ENCODE measurements at regions not wholly inside any gene's neighbourhood (a gene's known extent, or its start where the extent isn't known, plus 50 kb on each side); places are given as distances from the start of the nearest gene placed in this dataset.
"Not testable (repeated sequence)": the region's sequence is repeated elsewhere in the genome, so short reads cannot be mapped to it uniquely, and the experiment has no call there.

DNA sequence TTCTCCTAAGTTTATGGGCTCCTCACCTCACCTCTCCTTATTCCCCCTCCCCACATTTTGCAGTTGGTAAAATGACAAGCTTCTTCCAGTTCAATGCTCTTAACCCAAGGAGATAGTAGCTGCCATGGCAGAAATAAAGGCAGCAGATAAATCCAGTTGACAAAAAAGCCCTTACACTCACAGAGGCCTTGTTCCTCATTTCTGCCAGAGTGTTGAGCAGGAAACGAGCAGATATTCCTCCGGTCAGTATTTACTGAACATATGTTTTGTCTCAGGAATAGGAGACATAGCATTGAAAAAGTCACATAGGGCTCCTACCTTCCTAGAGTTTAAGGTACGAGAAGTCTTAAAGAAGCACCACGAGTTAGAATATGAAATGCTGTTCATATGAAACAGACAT, 493.7 kb upstream of the TNP1 start:
- no peak overlapping the region for H3K4me3 ChIP-seq
- no peak overlapping the region for H3K27ac ChIP-seq

DNA sequence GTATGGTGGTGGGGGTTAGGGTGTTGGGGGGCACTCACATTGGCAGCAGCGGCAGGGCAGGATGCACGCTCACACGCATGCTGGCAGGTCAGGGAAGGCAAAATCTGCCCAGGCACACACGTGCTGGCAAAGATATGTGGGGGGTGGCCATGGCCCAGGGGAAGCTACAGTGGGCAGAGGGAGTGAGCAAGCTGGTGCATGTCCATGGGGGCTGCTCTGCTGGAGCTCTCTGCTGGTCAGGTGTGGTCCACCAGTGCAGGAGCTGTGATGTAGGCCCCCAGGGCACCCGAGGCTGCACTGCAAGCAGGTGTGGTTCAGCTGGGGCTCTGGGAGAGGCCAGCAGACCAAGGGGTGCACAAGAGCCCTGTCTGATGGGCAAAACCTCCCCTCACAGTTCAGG, 491.5 kb upstream of the TNP1 start:
- H3K4me3 ChIP-seq: no peak overlapping the region
- no peak overlapping the region for H3K27ac ChIP-seq

DNA sequence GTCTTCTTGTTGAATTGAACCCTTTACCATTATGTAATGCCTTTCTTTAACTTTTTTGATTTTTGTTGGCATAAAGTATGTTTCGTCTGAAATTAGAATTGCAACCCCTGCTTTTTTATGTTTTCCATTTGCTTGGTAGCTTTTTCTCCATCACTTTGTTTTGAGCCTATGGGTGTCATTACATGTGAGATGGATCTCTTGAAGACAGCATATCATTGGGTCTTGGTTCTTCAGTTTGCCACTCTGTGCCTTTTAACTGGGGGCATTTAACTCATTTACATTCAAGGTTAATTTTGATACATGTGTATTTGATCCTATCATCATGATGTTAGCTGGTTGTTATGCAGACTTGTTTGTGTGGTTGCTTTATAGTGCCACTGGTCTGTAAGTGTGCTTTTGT, 489.4 kb upstream of the TNP1 start:
- Histone ChIP-seq H3K27ac (no peak overlapping the region), H3K4me3 (no peak overlapping the region)

DNA sequence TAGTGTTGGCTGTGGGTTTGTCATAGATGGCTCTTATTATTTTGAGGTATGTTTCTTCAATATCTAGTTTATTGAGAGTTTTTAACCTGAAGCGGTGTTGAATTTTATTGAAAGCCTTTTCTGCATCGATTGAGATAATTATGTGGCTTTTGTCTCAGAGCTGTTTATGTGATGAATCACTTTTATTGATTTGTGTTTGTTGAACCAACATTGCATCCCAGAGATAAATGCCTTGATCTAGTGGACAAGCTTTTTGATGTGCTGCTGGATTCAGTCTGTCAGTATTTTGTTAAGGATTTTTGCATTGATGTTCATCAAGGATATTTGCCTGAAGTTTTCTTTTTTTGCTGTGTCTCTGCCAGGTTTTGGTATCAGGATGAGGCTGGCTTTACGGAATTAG, 487.8 kb upstream of the TNP1 start:
- not testable (repeated sequence) for H3K4me3 ChIP-seq, H3K27ac ChIP-seq

DNA sequence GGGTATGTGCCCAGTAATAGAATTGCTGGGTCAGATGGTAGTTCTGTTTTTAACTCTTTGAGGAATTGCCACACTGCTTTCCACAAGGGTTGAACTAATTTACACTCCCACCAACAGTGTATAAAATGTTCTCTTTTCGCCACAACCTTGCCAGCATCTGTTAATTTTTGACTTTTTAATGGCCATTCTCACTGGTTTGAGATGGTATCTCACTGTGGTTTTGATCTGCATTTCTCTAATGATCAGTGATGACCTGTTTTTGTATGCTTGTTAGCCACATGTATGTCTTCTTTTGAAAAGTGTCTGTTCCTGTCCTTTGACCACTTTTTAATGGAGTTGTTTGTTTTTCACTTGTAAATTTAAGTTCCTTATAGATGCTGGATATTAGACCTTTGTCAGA, 486.2 kb upstream of the TNP1 start:
- not testable (repeated sequence) for H3K27ac ChIP-seq

DNA sequence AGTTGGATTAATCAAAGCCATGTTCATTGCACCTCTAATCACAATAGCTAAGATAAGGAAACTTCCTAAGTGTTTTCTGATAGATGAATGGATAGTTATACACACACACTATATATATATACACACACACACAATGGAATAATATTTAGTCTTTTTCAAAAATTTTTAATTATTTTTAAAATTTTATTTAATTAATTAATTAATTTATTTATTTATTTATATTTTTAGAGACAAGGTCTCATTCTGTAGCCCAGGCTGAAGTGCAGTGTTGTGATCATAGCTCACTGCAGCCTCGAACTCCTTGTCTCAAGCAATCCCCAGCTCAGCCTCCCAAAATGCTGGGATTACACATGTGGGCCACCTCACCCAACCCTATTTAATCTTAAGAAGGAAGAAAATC, 481.0 kb upstream of the TNP1 start:
- H3K27ac ChIP-seq: no peak overlapping the region
- H3K4me3 ChIP-seq: no peak overlapping the region

More for the DNA sequence above, 486.2 kb upstream of the TNP1 start:
- H3K4me3 ChIP-seq: not testable (repeated sequence)

DNA sequence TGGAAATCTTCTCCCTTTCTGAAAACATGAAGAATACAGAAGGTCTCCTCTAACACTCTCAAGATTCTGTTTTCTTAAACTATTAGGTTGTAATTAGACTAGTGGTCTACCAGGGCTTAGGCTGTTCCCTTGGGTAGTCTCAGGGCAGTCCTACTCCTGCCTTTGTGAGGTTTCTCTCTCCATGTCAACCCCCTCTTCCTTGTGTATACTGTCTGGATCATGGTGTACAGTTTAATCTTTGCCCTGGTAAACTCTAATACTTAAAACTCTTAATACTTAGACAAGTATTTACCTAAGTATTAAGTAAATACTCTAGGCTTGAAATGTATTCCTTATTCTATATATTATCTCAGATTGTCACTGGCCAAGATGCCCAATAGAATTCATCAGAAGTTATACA, 480.3 kb upstream of the TNP1 start:
- Histone ChIP-seq H3K4me3 (no peak overlapping the region), H3K27ac (no peak overlapping the region)

DNA sequence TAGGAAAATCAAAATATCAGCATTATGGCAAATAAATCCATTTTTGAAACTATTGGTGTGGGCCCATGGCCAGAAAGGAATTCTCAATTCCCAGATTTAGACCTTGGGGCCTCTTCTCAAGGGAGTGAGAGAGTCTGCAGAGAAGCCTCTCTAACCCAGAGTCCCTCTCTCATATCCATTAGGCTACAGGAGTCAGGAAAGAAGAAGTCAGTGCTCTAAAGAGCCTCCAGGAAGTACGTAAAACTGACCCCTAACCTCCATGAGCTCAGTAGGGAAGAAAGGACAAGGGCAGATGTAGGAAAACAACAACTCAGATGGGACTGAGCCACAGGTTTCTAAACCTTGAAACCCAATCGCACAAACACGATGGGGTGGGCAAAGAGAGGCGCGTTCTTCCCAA, 479.9 kb upstream of the TNP1 start:
- Histone ChIP-seq H3K4me3 (no peak overlapping the region), H3K27ac (no peak overlapping the region)

DNA sequence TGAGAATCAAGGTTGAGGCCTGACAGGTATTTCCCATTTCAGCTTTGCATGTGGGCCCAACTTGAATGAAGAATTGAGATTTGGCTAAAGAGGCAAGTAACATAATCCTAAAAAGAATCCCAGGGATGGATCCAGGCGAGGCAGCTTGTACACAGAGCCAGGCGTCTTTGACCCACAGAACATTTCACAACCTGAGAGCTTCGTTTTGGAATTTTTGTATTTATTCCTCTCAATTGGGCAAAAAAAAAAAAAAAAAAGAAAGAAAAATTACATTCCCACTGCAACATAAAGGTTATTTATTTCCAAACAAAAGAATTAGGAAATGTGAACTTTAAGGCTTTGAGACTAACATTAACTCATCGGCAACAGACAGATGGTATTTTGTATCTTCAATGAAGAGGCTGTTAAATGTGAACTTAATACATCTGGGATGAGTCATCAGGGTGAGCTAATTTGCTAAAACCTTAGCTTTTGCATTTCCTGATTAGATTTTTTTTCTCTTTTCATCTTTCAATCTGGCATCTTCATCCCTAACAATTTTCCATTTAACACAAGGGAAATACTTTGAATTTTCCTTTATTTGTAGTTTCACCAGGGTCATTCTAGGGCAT, 478.5 kb upstream of the TNP1 start:
- no peak overlapping the region for H3K4me3 ChIP-seq
- H3K27ac ChIP-seq: no peak overlapping the region

DNA sequence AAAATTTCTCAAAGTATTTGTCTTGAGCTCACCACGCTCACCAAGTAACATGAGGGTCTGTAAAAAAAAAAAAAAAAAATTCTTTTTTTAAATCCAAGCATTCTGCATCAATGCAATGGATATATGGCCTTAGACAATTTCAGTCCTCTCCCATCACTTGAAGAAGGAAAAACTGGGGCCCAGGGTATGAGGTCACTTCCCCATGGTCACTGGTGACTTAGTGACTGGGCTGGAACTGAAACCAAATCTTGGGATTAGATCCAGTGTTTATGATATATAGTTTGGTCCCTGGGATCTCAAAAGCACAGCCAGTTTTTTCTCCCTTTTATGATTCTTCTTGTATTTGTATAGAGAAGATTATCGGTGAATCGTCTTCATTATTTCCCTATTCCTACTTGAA, 477.9 kb upstream of the TNP1 start:
- no peak overlapping the region for H3K27ac ChIP-seq
- no peak overlapping the region for H3K4me3 ChIP-seq

DNA sequence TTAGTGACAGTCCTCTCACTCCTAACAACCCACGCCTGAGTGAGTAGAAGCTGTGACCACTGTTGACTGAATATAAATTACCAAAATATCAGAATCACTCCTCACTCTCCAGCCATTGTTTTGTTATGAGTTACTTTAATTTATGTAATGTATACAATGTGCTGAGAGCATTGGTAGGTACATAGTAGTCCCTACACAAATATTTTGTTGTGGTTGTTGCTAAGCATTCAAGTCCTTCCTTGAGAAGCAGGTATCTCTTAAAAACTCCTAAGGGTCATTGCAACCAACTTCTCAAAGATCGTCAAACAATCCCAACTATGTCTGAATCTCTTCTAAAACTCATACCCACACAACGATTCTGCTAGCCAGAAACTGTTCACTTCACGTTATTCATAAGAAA, 476.8 kb upstream of the TNP1 start:
- H3K4me3 ChIP-seq: no peak overlapping the region

DNA sequence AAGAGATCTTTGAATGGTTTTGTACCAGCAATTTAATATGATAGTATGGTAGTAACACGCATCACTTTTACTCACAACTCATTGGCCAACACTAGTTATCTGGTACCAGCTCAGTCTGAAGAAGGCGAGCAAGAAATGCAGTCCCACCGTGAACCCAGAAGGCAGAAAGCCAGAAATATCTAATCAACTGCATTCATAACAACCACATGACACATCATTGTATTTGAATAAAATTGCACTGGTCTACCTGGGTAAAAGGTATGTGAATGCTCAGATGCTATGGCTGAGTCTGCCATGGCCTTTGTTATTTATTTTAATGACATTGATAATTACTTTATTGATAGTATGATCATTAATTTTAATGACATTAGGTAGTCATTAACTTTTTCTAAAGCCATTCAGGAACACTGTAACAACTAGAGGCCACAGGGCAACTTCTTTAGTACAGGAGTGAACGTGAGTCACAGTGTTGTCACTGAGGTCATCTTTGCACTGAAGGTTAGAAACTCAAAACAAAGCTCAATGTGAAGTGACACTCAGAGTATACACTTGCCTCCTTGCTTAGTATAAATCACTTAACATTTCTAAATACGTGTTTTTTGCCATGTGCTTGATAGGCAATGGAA, 475.6 kb upstream of the TNP1 start:
- no peak overlapping the region for H3K27ac ChIP-seq
- H3K4me3 ChIP-seq: no peak overlapping the region

More for the DNA sequence above, 476.8 kb upstream of the TNP1 start:
- H3K27ac ChIP-seq: no peak overlapping the region

DNA sequence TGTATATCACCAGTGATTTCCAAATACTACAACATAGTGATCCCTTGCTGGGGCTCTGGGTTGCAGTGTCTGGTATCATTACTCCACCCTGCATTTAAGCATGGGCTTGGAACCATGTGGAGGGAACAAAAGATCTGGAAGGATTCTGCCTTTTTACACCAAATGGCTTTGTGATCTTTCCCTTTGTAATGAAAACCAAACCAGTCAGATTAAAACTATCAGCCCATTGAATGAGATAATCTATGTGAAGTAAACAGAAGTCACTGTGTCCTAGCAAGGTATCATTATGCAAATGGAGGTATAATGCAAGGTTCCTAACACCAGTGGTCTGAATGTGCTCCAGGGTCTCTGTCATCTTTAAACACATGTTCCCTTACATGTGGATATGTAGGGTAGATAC, 474.7 kb upstream of the TNP1 start:
- H3K27ac ChIP-seq: no peak overlapping the region
- no peak overlapping the region for H3K4me3 ChIP-seq

DNA sequence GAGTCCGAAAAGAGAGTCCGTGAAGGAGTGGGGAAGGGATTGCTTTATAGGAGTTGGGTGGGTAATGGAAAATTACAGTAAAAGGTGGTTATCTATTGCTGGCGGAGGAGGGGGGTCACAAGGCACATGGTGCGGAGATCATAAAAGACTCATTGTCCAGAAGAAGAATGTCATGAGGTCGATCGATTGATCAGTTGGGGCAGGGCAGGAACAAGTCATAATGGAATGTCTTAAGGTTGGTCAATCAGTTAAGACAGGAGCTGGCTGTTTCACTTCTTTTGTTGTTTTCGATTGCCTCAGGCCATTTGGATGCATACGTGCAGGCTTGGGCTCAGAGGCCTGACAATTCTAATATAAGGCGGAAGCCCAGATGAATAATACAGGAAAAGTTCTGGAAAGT, 473.0 kb upstream of the TNP1 start:
- Histone ChIP-seq H3K4me3 (no peak overlapping the region), H3K27ac (no peak overlapping the region)

DNA sequence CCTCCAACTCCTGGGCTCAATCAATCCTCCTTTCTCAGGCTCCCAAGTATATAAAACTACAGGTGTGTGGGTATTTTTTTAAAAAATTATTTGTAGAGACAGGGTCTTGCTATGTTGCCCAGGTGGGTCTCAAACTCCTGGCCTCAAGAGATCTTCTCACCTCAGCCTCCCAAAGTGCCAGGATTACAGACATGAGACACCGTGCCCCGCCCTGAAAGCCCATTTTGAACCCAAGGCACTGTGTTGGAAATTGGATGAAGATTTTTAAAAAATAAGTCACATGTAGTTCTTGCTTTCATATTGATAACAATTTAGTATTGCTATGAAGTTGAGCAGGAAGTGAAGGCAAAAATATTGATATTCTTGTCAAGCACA, 472.5 kb upstream of the TNP1 start:
- no peak overlapping the region for H3K27ac ChIP-seq
- no peak overlapping the region for H3K4me3 ChIP-seq

DNA sequence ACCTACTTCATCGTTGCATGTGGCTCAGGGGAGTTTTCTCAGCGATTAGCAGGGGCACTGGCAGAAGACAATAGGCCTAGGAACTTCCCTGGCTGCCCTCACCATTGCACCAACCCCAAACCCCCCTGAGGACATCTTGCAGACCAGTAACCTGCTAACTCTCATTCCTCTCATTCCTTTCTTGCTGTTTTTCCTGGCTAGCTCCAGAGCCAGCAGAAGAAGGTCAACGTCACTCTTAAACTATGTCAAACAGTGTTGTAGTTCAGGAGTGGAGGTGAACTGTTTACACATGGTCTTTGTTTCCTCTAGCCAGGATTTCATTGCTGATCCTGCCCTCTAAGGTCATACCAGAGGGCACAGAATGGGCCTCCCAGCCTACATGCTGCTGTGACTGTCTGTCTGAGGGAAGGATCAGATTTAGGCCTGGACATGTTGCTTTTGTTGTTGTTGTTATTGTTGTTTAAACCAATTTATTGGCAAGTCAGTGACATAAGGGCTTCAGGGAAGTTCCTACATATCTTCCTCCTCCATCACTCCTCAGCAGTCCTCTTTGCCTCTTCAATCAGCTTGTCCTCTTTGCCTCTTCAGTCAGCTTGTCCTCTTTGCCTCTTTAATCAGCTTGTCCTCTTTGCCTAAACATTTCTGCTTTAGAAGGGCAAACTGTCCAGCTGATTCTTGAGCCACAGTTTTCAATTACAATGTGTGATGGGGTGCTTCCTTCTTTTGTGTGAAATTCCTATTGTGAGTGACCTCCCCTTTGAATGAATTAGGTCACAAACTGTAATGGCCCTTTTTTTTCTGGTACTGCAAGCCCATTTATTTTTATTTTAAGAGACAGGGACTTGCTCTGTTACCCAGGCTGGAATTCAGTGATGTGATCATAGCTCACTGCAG, 471.9 kb upstream of the TNP1 start:
- Histone ChIP-seq H3K27ac (peak overlapping the region in 4 of 21 experiments; percentile 3 to 23 (median 18)), H3K4me3 (no peak overlapping the region)

DNA sequence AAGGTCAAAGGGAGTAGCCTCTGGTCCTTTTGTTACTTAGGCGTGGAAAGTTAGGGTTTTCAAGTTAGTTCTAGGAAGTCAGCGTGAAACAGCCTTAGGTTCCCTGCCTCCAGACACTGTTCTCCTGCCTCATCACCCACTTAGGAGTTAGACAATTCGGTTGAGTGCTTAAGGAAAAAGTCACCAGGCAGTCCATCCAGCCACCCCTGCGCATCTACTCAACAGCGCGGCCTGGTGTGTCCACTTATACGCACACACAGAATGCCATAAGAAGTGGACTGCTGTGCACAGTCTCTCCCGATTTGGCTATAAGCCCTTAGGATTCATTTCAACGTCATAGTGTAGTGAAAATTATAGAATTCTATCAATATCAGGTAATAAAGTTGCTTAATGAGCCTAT, 470.8 kb upstream of the TNP1 start:
- no peak overlapping the region for H3K27ac ChIP-seq
- no peak overlapping the region for H3K4me3 ChIP-seq

DNA sequence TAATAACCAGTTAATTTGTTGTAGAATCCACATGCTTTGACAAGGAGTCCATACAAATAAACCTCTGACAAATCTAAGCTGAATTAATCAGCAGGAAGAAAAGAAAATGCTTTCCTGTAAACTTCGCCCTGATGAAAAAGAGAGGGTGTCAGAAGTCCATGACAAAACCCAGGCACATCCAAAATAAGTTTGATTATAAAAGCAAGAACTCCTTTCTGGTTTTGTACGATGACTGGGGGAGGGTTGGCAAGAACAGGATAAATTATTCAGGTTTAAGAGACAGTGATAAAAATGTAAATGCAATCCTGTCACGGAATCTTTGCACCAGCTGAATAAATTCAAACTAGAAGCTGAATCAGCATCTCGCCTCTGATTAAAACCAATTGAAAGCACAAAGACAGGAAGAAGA, 469.2 kb upstream of the TNP1 start:
- peak overlapping the region in 4 of 21 experiments; percentile 6 to 66 (median 36) for H3K27ac ChIP-seq
- no peak overlapping the region for H3K4me3 ChIP-seq

DNA sequence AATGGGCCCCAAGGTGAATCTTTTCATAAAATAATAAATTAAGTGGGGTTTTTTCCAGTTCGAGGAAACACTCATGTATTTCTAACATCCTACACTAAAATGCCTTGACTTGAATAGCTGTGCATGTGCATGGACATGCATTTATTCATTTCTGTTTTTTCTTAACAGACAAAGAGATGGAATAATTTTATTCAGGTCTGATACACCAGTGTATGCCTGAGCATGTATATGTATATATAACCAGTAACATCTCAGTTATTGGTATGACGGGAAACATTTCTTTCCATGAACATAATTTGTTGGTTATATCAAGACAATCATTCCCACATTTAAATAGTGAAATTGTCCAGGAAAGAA, 468.7 kb upstream of the TNP1 start:
- Histone ChIP-seq H3K4me3 (no peak overlapping the region), H3K27ac (peak overlapping the region in 3 of 21 experiments; percentile 34 to 60 (median 39))

DNA sequence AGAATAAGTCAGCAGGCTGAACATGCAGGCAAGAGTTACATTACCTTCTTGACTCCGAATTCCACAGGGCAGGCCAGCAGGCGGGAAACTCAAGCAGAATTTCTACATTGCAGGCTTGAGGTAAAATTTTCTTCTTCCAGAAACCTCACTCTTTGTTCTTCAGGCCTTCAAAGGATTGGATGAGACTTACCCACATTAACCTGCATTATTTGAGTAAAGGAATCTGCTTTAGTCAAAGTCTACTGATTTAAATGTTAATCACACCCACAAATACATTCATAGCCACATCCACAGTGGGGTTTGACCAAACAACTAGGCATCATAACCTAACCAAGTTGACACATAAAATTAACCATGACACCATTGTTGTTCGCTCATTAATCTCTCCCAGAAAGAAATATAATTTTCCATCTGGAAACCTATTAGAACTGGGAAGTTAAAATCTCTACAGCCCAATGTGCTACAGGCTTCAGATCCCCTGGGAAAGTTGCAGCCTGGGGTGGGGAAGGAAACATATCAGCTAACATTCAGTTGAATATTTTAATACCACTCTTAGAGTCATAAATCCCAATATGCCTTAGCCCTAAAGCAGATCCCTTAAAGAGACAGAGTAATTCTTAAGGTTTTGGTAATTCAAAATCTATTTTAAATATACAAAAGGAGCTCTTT, 468.2 kb upstream of the TNP1 start:
- Histone ChIP-seq H3K4me3 (no peak overlapping the region), H3K27ac (peak overlapping the region in 3 of 21 experiments; percentile 26 to 60 (median 34))

All from skin epidermis (tissue), 12 donors.